ENCODE measurements at regions not wholly inside any gene's neighbourhood (a gene's known extent, or its start where the extent isn't known, plus 50 kb on each side); places are given as distances from the start of the nearest gene placed in this dataset.

- no peak for TF ChIP-seq CTCF (IDR thresholded peaks at IDR 0.05; ENCODE audit: insufficient read depth, low read depth, low read length, missing control alignments)
- no peak for DNase-seq (ENCODE audit: low read depth)
- H3K4me3 ChIP-seq (ENCODE audit: low read length) = no peak overlapping the region
Measured at GRCh38 chr4:185965426-185966384, 103.3 kb upstream of the TLR3 start.

- H3K4me3 ChIP-seq (ENCODE audit: low read length) = no peak overlapping the region
- no peak for DNase-seq (ENCODE audit: low read depth)
- no peak for TF ChIP-seq CTCF (IDR thresholded peaks at IDR 0.05; ENCODE audit: insufficient read depth, low read depth, low read length, missing control alignments)
Measured at GRCh38 chr4:185966549-185966948, 102.4 kb upstream of the TLR3 start.

GRCh38 chr4:185966997-185967775, 101.8 kb upstream of the TLR3 start:
- no peak for DNase-seq (ENCODE audit: low read depth)
- TF ChIP-seq CTCF (IDR thresholded peaks at IDR 0.05; ENCODE audit: insufficient read depth, low read depth, low read length, missing control alignments) = no peak
- H3K4me3 ChIP-seq (ENCODE audit: low read length) = no peak overlapping the region

GRCh38 chr4:185969657-185970056, 99.3 kb upstream of the TLR3 start:
- no peak for DNase-seq (ENCODE audit: low read depth)
- no peak for TF ChIP-seq CTCF (IDR thresholded peaks at IDR 0.05; ENCODE audit: insufficient read depth, low read depth, low read length, missing control alignments)
- no peak overlapping the region for H3K4me3 ChIP-seq (ENCODE audit: low read length)

GRCh38 chr4:185987961-185988627, 80.9 kb upstream of the TLR3 start:
- no peak for DNase-seq (ENCODE audit: low read depth)
- H3K4me3 ChIP-seq (ENCODE audit: low read length) = no peak overlapping the region
- no peak for TF ChIP-seq CTCF (IDR thresholded peaks at IDR 0.05; ENCODE audit: insufficient read depth, low read depth, low read length, missing control alignments)

GRCh38 chr4:185991770-185992169, 77.2 kb upstream of the TLR3 start:
- no peak for TF ChIP-seq CTCF (IDR thresholded peaks at IDR 0.05; ENCODE audit: insufficient read depth, low read depth, low read length, missing control alignments)
- no peak for DNase-seq (ENCODE audit: low read depth)
- H3K4me3 ChIP-seq (ENCODE audit: low read length) = no peak overlapping the region
